Esophagus squamous epithelium (tissue), 4 donors: ENCODE measurements at regions not wholly inside any gene's neighbourhood (a gene's known extent, or its start where the extent isn't known, plus 50 kb on each side); places are given as distances from the start of the nearest gene placed in this dataset.

ENCODE experiments used
- POLR2A ChIP-seq, 4 donors: fragments of 450-650 bp; IDR thresholded peaks; one replicate each; pipeline ENCODE4 v1.6.1; 2017; ENCODE audit warnings: antibody characterized with exemption in 4 of 4, mild to moderate bottlenecking in 4 of 4, moderate library complexity in 3 of 4
- TF ChIP-seq, protein P1 (sequence below), 6 experiments: fragments of 450-650 bp in 4 of 6; fragments of 200-600 bp in 2 of 6; sonication (generic) in 2 of 6; IDR thresholded peaks; one replicate each; pipeline ENCODE4 v1.5.1; 2016 to 2019; ENCODE audit warnings: antibody characterized with exemption in 6 of 6, mild to moderate bottlenecking in 4 of 6, moderate library complexity in 4 of 6

DNA sequence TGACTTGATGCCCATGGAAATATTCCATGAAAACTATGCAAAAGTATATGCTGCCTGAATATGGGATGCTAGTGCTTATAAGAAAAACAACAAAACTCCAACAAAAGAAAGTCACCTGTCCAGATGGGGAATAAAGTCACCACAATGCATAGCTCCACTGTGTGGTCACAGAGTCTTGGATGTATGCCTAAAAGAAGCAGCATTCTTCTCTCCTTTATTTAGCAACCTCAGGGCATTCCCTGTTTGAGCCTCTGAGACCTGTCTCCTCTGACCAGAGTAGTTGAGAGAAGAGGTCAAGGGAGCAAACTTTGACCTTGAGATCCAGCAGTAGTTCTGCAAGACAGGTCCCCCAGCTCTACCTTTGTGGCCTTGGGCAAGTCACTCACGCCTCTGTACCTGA lies 287.5 kb downstream of the MED10 start:
- no peak for TF ChIP-seq POLR2A (IDR thresholded peaks at IDR 0.05)
- TF ChIP-seq, protein P1, sequence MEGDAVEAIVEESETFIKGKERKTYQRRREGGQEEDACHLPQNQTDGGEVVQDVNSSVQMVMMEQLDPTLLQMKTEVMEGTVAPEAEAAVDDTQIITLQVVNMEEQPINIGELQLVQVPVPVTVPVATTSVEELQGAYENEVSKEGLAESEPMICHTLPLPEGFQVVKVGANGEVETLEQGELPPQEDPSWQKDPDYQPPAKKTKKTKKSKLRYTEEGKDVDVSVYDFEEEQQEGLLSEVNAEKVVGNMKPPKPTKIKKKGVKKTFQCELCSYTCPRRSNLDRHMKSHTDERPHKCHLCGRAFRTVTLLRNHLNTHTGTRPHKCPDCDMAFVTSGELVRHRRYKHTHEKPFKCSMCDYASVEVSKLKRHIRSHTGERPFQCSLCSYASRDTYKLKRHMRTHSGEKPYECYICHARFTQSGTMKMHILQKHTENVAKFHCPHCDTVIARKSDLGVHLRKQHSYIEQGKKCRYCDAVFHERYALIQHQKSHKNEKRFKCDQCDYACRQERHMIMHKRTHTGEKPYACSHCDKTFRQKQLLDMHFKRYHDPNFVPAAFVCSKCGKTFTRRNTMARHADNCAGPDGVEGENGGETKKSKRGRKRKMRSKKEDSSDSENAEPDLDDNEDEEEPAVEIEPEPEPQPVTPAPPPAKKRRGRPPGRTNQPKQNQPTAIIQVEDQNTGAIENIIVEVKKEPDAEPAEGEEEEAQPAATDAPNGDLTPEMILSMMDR (IDR thresholded peaks at IDR 0.05), result no peak
